ENCODE measurements at regions not wholly inside any gene's neighbourhood (a gene's known extent, or its start where the extent isn't known, plus 50 kb on each side); places are given as distances from the start of the nearest gene placed in this dataset.

DNA sequence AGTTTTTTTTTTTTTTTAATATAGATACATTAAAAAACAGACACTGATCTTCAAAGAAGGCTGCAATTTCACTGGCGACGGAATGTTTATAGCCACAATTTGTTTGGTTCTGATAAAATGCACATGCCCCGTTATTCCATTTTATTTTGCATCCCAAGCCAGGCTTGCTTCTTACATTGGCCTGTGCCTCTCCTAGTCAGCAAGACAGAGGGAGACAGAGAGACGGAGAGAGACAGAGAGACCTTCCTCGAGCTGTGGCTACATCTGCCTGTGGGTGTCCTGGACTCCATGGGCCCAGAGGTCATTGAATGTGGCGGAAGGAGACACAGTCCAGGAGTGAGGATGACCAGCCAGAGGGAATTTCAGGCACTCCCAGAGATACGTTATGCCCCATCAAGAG lies 926.6 kb downstream of the VRK1 start:
- TF ChIP-seq POLR2AphosphoS5 (IDR thresholded peaks at IDR 0.05; ENCODE audit: low read depth), result no peak
- TF ChIP-seq, protein P1, sequence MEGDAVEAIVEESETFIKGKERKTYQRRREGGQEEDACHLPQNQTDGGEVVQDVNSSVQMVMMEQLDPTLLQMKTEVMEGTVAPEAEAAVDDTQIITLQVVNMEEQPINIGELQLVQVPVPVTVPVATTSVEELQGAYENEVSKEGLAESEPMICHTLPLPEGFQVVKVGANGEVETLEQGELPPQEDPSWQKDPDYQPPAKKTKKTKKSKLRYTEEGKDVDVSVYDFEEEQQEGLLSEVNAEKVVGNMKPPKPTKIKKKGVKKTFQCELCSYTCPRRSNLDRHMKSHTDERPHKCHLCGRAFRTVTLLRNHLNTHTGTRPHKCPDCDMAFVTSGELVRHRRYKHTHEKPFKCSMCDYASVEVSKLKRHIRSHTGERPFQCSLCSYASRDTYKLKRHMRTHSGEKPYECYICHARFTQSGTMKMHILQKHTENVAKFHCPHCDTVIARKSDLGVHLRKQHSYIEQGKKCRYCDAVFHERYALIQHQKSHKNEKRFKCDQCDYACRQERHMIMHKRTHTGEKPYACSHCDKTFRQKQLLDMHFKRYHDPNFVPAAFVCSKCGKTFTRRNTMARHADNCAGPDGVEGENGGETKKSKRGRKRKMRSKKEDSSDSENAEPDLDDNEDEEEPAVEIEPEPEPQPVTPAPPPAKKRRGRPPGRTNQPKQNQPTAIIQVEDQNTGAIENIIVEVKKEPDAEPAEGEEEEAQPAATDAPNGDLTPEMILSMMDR (IDR thresholded peaks at IDR 0.05; ENCODE audit: insufficient read depth, low read length), result no peak
- TF ChIP-seq REST (IDR thresholded peaks at IDR 0.05; ENCODE audit: insufficient replicate concordance, low read depth), result no peak
- TF ChIP-seq GABPA (IDR thresholded peaks at IDR 0.05; ENCODE audit: low read depth), result no peak
